Fibroblast of the aortic adventitia (primary cell): ENCODE measurements at regions not wholly inside any gene's neighbourhood (a gene's known extent, or its start where the extent isn't known, plus 50 kb on each side); places are given as distances from the start of the nearest gene placed in this dataset.

Source experiments
- DNase-seq: peaks from one replicate; pipeline ENCODE4 v3.0.0-alpha.2; 2010; ENCODE audit warnings: low read depth
- H3K4me3 ChIP-seq: 2 replicates; pipeline ENCODE4 v1.5.1; 2011; ENCODE audit warnings: low read depth, mild to moderate bottlenecking, control low read depth, low read length, moderate library complexity
- TF ChIP-seq, protein P1 (sequence below): IDR thresholded peaks from 2 replicates; pipeline ENCODE4 v1.5.1; 2011; ENCODE audit warnings: mild to moderate bottlenecking, low read length, control low read depth, inconsistent platforms; ENCODE audit not compliant: insufficient read depth

DNA sequence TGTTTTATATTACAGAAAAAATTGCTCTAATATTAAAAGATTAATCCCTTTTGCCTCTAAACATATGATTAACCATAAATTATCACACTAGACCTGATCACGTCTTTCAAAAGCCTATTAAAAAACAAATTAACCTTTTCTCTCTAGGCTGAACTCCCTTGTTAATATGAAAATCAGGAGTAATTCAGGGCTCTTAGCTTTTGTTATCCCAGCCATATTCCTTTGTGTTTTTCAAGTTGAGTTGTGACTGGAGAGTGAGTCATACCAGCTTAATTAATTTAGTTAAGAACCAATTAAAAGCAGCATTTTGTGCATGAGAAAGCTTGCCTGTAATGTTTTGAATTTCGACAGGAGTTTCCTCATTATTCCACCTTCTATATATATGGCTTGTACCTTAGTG is 385.8 kb downstream of the VGLL3 start:
- TF ChIP-seq, protein P1, sequence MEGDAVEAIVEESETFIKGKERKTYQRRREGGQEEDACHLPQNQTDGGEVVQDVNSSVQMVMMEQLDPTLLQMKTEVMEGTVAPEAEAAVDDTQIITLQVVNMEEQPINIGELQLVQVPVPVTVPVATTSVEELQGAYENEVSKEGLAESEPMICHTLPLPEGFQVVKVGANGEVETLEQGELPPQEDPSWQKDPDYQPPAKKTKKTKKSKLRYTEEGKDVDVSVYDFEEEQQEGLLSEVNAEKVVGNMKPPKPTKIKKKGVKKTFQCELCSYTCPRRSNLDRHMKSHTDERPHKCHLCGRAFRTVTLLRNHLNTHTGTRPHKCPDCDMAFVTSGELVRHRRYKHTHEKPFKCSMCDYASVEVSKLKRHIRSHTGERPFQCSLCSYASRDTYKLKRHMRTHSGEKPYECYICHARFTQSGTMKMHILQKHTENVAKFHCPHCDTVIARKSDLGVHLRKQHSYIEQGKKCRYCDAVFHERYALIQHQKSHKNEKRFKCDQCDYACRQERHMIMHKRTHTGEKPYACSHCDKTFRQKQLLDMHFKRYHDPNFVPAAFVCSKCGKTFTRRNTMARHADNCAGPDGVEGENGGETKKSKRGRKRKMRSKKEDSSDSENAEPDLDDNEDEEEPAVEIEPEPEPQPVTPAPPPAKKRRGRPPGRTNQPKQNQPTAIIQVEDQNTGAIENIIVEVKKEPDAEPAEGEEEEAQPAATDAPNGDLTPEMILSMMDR: no peak
- no peak overlapping the region for H3K4me3 ChIP-seq
- no peak for DNase-seq

DNA sequence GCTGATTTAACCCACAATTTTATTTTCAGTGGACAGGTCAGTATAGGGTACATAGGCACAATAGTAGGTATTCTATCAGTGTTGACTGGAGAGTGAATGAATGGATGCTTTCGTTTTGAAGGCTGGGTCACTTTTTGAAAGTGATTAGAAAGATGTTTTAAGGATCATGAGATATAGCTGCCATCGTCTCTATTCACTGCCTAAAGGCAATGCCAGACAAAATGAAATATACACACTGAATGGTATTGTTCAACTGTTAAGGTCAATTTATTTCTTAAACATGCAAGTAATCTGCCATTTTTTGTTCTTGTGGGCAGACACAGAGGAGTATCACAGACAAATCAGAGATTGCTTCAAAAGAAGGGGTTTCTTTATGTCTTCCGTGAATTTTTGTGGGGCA is 395.3 kb downstream of the VGLL3 start:
- no peak overlapping the region for H3K4me3 ChIP-seq
- TF ChIP-seq, protein P1: no peak
- DNase-seq: no peak

DNA sequence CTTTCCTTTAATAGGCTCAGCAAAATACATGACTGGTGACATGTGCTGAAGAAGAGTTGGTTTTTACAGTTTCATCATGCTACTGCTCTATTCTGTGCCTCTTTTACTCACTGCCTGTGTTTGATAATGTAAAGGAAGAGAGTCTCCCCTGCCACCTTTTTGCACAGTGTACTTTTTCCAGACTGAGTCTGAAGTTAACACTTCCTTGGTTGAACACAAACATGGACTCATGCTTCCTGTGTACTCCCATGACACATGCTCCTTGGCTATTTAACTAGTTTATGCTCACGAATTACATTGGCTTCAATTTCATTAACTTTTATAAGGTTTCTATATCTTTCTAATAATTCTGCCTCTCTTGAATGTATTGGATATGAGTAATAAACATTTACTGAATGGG is 396.1 kb downstream of the VGLL3 start:
- no peak for DNase-seq
- TF ChIP-seq, protein P1: no peak
- H3K4me3 ChIP-seq: no peak overlapping the region

DNA sequence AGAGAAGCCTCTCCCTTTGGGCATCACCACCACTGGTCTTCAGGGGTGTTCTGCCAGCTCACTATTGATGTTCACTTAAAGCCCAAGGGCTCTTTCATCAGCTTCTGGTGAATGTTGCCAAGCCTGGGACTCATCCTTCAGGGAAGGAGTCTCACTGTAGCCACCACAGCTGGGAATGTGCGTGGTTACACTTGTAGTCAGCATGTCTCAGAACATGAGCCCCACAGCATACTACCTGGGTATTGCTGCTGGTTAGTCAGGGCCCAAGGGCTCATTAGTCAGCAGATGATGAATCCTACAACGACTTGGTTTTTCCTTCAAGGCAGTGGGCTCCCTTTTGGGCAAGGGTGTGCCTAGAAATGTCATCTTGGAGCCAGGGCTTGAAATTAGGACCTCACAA is 412.9 kb downstream of the VGLL3 start:
- H3K4me3 ChIP-seq: no peak overlapping the region
- TF ChIP-seq, protein P1: no peak
- DNase-seq: no peak

DNA sequence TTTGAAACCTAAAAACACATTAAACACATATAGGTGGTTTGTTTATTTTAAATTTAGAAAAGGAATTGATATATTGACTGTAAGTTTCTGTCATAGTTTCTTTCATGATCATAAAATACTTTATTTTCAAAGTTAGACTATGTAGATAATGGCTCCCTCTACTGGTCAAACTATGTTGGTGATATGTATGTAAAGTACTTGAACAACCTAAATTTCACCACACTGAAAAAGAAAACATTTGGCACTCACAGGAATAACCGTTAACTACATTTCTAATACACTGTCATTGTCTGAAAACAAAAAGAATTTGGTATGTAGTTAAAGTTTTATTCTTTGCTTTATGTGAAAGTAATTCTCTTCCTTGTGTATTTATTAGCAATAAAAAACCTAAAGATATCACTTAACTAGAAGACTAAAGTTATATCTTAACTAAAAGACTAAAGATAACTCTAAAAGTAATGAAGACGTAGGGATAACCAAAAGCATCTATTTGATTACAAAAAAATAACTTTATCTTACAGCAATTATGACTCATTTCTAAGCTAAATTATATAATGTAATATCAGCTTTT is 427.5 kb downstream of the VGLL3 start:
- H3K4me3 ChIP-seq: no peak overlapping the region

DNA sequence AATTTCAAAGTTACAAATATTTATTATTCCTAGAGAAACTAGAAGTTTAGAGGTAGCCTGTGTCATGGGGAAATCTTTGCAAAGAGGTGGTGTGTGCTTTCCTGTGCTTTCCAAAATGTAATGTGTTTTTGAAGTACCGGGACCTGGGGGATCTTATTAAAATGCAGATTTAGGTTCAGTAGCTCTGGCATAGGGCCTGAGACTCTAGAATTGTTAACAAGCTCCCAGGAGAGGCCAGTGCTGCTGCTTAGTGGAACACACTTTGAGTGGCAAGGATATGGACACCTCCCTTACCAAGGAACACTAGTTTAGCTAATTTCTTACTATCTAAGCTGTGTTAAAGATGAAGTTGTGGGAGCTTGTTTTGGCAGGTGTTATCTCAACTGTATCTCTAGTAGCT is 428.9 kb downstream of the VGLL3 start:
- H3K4me3 ChIP-seq: no peak overlapping the region
- DNase-seq: no peak
- TF ChIP-seq, protein P1: no peak

More for the DNA sequence above, 427.5 kb downstream of the VGLL3 start:
- DNase-seq: peak; percentile 51
- TF ChIP-seq, protein P1: peak; percentile 60

DNA sequence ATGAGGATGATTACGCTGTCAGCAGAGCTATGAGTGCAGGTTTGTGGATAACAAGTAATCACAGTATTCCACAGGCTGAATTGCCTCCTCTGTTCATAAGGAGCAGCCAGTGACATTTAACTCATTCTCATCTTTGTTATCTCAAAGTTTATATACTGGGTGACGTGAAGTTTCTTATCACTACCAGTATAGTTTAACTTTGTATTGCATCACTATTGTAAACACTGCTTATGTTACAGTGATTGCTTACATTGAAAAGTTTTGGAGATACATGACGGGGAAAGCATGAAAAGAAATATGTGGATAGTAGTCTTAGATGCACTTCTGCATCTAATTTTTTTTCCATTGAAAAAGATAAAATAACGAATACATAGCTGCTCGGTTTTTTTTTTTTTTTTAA is 429.7 kb downstream of the VGLL3 start:
- TF ChIP-seq, protein P1: no peak
- no peak for DNase-seq
- no peak overlapping the region for H3K4me3 ChIP-seq
